Adrenal gland (tissue), 5 donors: ENCODE measurements at regions not wholly inside any gene's neighbourhood (a gene's known extent, or its start where the extent isn't known, plus 50 kb on each side); places are given as distances from the start of the nearest gene placed in this dataset.

ENCODE experiments used
- CTCF ChIP-seq, 6 experiments: fragments of 450-650 bp in 4 of 6; fragments of 200-600 bp in 2 of 6; sonication (generic) in 1 of 6; IDR thresholded peaks; 1 replicate in 5 of 6; 2 replicates in 1 of 6; pipeline versions ENCODE4 v1.5.1 to v1.8.0; 2016 to 2021; ENCODE audit warnings: antibody characterized with exemption in 6 of 6, mild to moderate bottlenecking in 2 of 6, moderate library complexity in 1 of 6
- POLR2A ChIP-seq, 2 donors: fragments of 450-650 bp; IDR thresholded peaks; one replicate each; pipeline ENCODE4 v1.6.1; 2017; ENCODE audit warnings: antibody characterized with exemption in 2 of 2, mild to moderate bottlenecking in 2 of 2, moderate library complexity in 1 of 2
- donor health status: DM: no; HTN: no; CAD: no.

DNA sequence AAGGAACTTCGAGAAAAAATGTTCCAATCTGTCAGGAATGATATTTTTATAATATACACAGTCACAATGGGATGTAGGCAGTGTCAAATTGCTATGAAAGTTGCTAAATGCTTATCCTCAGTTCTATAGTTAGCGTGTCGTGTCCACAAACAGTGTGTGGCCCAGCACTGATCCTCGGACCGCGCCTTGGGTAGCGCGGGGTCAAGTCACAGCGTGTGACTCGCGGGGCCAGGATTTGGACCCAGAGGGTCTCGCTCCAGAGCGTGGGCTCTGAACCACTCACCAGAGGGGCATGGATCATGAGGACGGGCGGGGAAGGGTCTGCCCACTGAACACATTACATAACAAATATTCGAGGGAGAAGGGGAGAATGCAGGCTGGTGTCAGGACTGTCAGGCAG lies 171.8 kb downstream of the C9orf50 start:
- TF ChIP-seq CTCF (IDR thresholded peaks at IDR 0.05) (no peak), POLR2A (IDR thresholded peaks at IDR 0.05) (no peak)
